PC-9 (cell line): ENCODE measurements at regions not wholly inside any gene's neighbourhood (a gene's known extent, or its start where the extent isn't known, plus 50 kb on each side); places are given as distances from the start of the nearest gene placed in this dataset.

ENCODE experiments used
- BruUV-seq: library from RNA; stranded (reverse); fragments of 400-500 nt; replicated peaks from 2 replicates; lab custom pipeline; 2021; lab: Mats Ljungman, UMichigan
- CTCF ChIA-PET: fragments of 300-600 bp; sonication (Branson Sonifier 250); formaldehyde crosslinking; loops from one replicate; lab custom pipeline; 2022; ENCODE audit warnings: antibody characterized with exemption; lab: Charles Lee
- POLR2A ChIA-PET: fragments of 300-600 bp; sonication (Branson Sonifier 250); formaldehyde crosslinking; loops from one replicate; lab custom pipeline; 2022; ENCODE audit warnings: antibody characterized with exemption; ENCODE audit not compliant: unreplicated experiment; lab: Charles Lee
- DNase-seq, 2 experiments: peaks; one replicate each; pipeline versions ENCODE4 v3.0.0 to v3.0.0-alpha.2; 2015 to 2022; ENCODE audit warnings: mixed read lengths in 1 of 2
- H2AFZ ChIP-seq: fragments of 200-600 bp; sonication (generic); 2 replicates; pipeline ENCODE4 v1.8.1; 2017; ENCODE audit warnings: antibody characterized with exemption
- H3F3A ChIP-seq: fragments of 200-600 bp; sonication (generic); 2 replicates; pipeline ENCODE4 v1.8.1; 2017; ENCODE audit warnings: antibody characterized with exemption, mild to moderate bottlenecking, low read depth; ENCODE audit not compliant: insufficient read depth
- H3K27ac ChIP-seq: fragments of 200-600 bp; sonication (generic); 2 replicates; pipeline ENCODE4 v1.6.1; 2016; ENCODE audit warnings: mixed run types
- H3K27me3 ChIP-seq: fragments of 200-600 bp; sonication (generic); 2 replicates; pipeline ENCODE4 v1.6.1; 2016; ENCODE audit warnings: low read depth, mixed run types; ENCODE audit not compliant: insufficient read depth
- H3K36me3 ChIP-seq: fragments of 200-600 bp; sonication (generic); 2 replicates; pipeline ENCODE4 v1.6.1; 2016; ENCODE audit warnings: low read depth, mixed run types
- H3K4me1 ChIP-seq: fragments of 200-600 bp; sonication (generic); replicated peaks from 2 replicates; pipeline ENCODE4 v1.6.1; 2016; ENCODE audit warnings: mixed run types; ENCODE audit not compliant: insufficient read depth
- H3K4me2 ChIP-seq: fragments of 200-600 bp; sonication (generic); 2 replicates; pipeline ENCODE4 v1.6.1; 2017; ENCODE audit warnings: mixed run types
- H3K4me3 ChIP-seq: fragments of 200-600 bp; sonication (generic); 2 replicates; pipeline ENCODE4 v1.6.1; 2016; ENCODE audit warnings: mixed run types
- H3K79me2 ChIP-seq: fragments of 200-600 bp; sonication (generic); 2 replicates; pipeline ENCODE4 v1.6.1; 2017; ENCODE audit warnings: low read depth, mixed run types
- H3K9me2 ChIP-seq: fragments of 200-600 bp; sonication (generic); 2 replicates; pipeline ENCODE4 v1.8.1; 2017; ENCODE audit warnings: mild to moderate bottlenecking; ENCODE audit not compliant: insufficient read depth
- H3K9me3 ChIP-seq: fragments of 200-600 bp; sonication (generic); 2 replicates; pipeline ENCODE4 v1.8.1; 2016; ENCODE audit warnings: low read depth; ENCODE audit not compliant: insufficient read depth
- H4K20me1 ChIP-seq: fragments of 200-600 bp; sonication (generic); 2 replicates; pipeline ENCODE4 v1.8.1; 2017; ENCODE audit not compliant: insufficient read depth
- EZH2 ChIP-seq: fragments of 200-600 bp; sonication (generic); IDR thresholded peaks from 2 replicates; pipeline ENCODE4 v1.8.0; 2017; ENCODE audit warnings: antibody characterized with exemption, low read depth
- intact Hi-C: fragments of 100-400 bp; cut with micrococcal nuclease; formaldehyde crosslinking; loops from one replicate; pipeline ENCODE4 v1.10.0; 2022; ENCODE audit not compliant: unreplicated experiment
- TF ChIP-seq, protein P1 (sequence below): fragments of 200-600 bp; sonication (generic); conservative IDR thresholded peaks from 2 replicates; pipeline ENCODE4 v1.6.1; 2017; ENCODE audit warnings: mixed run types, antibody characterized with exemption, mild to moderate bottlenecking, moderate library complexity

DNA sequence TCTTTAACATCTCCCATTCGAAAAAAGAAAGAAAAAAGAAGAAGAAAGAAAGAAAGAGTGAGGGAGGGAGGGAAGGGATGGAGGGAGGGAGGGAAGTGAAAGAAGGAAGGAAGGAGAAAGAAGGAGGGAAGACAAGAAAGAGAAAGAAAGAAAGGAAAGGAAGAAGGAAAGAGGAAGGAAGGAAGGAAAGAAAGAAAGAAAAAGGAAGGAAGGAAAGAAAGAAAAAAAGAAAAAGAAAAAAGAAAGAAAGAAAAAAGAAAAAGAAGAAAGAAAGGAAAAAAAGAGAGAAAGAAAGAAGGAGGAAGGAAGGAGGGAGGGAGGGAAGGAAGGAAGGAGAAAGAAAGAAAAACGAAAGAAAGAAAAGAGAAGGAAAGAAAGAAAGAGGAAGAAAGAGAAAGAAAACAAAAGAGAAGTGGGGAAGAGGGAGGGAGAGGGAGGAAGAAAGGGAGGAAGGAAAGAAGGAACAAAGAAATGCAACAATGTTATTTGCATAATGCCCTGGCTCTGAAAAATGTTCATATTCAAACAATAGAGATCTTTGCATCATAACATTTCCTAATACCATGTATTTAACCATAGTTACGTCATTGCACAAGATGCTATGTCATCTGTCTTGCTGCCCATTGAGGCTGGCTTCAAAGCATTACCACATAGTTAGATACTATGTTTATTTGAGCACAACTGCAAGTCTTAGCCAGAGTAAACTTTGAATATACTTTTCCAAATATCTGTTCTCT, 550.6 kb downstream of the DSC3 start:
- no peaks in the 10 kb centered on the region for H4K20me1 ChIP-seq
- CTCF ChIA-PET, result no interaction called here
- no peak for DNase-seq

DNA sequence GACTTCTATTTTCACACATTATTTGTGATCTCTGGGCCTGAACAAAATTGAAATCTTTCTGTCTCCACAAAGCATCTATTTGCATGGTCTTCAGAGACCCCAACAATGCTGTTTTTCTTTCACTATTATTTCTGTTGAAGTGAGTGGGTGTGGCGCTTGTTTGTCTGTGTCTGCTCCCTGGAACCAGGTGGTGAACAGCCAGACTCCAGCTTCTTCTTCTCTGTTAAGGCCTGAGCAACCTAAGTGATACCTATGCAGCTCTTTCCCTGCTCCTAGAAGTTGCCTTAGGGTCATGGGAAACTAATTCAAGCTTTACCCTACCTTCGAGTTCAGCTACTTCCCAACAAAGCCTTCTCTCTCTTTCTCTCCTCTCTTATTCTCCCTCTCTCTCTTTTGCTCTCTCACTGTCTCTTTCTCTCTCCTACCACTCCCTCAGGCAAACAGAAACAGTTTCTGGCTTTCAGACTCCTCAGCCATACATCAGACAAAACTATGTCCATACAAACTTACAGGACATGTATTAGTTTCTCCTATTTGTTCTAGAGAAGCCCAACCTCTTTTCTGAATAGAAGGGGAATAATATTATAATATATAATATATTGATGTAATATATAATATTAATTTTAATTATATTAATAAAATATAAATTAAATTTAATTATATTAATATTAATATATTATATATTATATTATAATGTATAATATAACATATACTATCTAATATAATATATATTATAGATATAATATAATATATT, 552.5 kb downstream of the DSC3 start:
- CTCF ChIA-PET, result no interaction called here
- POLR2A ChIA-PET, result no interaction called here
- Histone ChIP-seq H3F3A (no peaks in the 10 kb centered on the region), H3K27ac (no peak overlapping the region), H3K9me3 (no peaks in the 10 kb centered on the region), H4K20me1 (no peaks in the 10 kb centered on the region), H2AFZ (no peak overlapping the region), H3K4me1 (no peaks in the 10 kb centered on the region), H3K79me2 (no peaks in the 10 kb centered on the region), H3K4me3 (no peak overlapping the region), H3K4me2 (no peak overlapping the region), H3K27me3 (no peaks in the 10 kb centered on the region), H3K36me3 (no peaks in the 10 kb centered on the region), H3K9me2 (no peaks in the 10 kb centered on the region)
- intact Hi-C loops, result no loop called here
- BruUV-seq, result no TSS peak
- TF ChIP-seq EZH2, result no peak
- TF ChIP-seq, protein P1, sequence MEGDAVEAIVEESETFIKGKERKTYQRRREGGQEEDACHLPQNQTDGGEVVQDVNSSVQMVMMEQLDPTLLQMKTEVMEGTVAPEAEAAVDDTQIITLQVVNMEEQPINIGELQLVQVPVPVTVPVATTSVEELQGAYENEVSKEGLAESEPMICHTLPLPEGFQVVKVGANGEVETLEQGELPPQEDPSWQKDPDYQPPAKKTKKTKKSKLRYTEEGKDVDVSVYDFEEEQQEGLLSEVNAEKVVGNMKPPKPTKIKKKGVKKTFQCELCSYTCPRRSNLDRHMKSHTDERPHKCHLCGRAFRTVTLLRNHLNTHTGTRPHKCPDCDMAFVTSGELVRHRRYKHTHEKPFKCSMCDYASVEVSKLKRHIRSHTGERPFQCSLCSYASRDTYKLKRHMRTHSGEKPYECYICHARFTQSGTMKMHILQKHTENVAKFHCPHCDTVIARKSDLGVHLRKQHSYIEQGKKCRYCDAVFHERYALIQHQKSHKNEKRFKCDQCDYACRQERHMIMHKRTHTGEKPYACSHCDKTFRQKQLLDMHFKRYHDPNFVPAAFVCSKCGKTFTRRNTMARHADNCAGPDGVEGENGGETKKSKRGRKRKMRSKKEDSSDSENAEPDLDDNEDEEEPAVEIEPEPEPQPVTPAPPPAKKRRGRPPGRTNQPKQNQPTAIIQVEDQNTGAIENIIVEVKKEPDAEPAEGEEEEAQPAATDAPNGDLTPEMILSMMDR, result no peak
- DNase-seq, result no peak

More for the DNA sequence above, 550.6 kb downstream of the DSC3 start:
- Histone ChIP-seq H3K9me3 (no peaks in the 10 kb centered on the region), H3K4me1 (no peaks in the 10 kb centered on the region), H3K4me2 (no peak overlapping the region), H2AFZ (no peak overlapping the region), H3K79me2 (no peaks in the 10 kb centered on the region), H3K36me3 (no peaks in the 10 kb centered on the region), H3K27ac (no peak overlapping the region), H3K9me2 (no peaks in the 10 kb centered on the region), H3K4me3 (no peak overlapping the region), H3F3A (no peaks in the 10 kb centered on the region), H3K27me3 (no peaks in the 10 kb centered on the region)
- BruUV-seq, result no TSS peak
- TF ChIP-seq, protein P1, result no peak
- TF ChIP-seq EZH2, result no peak
- POLR2A ChIA-PET, result no interaction called here
- intact Hi-C loops, result no loop called here

DNA sequence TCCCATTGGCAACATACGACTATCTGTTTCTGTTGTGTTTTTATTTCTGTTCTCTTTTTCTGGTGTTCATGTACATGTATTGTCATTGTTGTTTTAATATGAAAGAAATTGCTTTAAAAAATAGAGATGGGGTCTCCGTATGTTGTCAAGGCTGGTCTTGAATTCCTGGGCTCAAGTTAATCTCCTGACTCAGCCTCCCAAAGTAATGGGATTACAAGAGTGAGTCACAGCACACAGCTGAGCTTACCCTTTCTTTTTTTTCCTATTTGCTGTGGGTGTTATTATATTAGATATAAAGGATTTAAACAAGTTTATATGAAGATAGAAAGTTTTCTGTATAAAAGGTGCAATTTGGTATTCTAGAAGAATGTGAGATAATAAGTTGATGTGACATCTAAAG, 554.6 kb downstream of the DSC3 start:
- H3K4me2 ChIP-seq, result no peak overlapping the region
- H3K36me3 ChIP-seq, result no peaks in the 10 kb centered on the region
- H2AFZ ChIP-seq, result no peak overlapping the region
- no peaks in the 10 kb centered on the region for H3K9me2 ChIP-seq
- no TSS peak for BruUV-seq
- CTCF ChIA-PET, result no interaction called here
- no peaks in the 10 kb centered on the region for H3K4me1 ChIP-seq
- no peaks in the 10 kb centered on the region for H3F3A ChIP-seq
- H4K20me1 ChIP-seq, result no peaks in the 10 kb centered on the region
- H3K4me3 ChIP-seq, result no peak overlapping the region
- POLR2A ChIA-PET, result no interaction called here
- no peak overlapping the region for H3K27ac ChIP-seq
- no peaks in the 10 kb centered on the region for H3K27me3 ChIP-seq
- H3K79me2 ChIP-seq, result no peaks in the 10 kb centered on the region
- no peaks in the 10 kb centered on the region for H3K9me3 ChIP-seq
- intact Hi-C loops, result no loop called here
- TF ChIP-seq, protein P1, result no peak
- no peak for TF ChIP-seq EZH2
- DNase-seq, result no peak
